NCI-H526 (cell line): ENCODE measurements at regions not wholly inside any gene's neighbourhood (a gene's known extent, or its start where the extent isn't known, plus 50 kb on each side); places are given as distances from the start of the nearest gene placed in this dataset.

Experiments used
- DNase-seq, 2 experiments: peaks; one replicate each; lab custom pipeline; 2025; lab: John Stamatoyannopoulos, UW

DNA sequence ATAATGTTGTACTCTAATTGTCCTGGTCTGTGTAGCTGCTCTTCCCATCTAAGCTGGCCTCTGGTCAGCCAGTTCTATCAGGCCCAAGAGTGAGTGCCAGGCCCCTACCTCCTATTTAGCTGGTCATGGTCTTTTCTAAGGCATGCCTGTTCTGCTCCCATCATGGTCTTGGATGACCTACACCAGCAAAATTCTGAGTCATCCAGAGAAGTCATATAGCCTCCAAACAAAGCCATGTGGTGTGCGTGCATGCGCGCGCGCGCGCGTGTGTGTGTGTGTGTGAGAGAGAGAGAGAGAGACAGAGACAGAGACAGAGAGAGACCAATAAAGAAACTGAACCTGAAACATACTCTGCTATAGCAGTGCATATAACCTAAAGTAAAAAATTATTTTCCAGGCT is 254.4 kb downstream of the BRINP2 start:
- no peak for DNase-seq

DNA sequence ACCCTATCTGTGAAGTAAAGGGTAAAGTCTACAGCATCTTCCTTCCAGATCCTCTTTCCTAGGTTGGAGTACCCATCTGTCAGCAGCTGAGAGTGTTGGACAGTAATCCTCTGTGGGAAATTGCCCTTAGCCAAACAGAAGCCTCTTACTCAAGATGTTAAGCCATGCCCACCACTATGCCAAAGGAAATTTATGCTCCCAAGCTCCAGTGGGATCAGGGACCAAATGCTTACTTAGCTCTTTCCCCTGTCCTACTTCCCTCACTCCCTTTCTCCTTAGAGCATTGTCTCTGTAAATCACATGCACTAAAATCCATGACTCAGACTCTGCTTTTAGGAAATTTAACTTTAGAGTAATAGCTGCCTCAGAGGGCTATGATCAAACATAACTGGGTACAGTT is 254.0 kb downstream of the BRINP2 start:
- no peak for DNase-seq

DNA sequence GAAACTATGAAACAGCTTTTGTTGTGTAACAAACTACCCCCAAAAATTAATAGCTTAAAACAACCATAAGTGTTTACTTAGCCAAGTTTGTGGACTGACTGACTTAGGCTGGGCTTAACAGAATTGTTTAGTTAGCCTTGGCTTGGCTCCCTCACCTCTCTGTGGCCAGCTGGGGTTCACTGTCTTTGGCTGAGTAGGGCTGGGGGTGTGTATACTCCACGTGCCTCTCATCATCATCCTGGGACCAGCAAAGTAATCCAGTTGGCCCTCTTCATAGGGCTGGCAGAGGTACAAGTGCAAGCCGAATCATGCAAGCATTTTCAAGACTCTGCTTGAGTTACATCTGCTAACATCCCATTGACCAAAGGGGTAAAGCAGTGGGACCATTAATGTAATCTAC is 252.3 kb downstream of the BRINP2 start:
- no peak for DNase-seq

DNA sequence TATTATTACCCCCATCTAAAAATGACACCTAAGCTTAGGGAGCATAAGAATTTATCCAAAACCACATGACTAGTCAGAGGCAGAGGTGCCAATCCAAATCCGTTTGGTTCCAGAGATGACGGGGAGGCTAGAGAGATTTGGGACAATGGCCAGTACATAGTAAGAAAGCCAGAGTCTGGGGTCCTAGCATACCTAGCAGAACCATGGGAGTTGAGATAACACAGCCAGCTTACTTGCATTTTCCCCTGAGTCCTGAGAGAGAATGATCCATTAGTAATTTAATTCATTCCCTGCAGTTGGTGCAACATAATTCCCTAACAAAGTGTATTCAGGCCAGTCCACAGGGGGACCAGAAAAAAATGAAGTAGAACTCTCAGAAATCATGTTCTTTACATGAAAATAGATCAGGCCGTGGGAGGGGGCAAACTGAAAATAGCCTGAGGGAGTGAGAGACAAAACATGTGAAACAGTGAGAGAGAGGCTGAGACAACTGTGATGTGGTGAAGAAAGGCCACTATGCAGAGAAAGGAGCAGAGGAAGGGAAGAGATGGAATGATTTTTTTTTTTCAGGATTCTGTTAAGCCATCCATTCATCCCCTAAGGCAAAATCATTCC is 243.3 kb downstream of the BRINP2 start:
- no peak for DNase-seq

DNA sequence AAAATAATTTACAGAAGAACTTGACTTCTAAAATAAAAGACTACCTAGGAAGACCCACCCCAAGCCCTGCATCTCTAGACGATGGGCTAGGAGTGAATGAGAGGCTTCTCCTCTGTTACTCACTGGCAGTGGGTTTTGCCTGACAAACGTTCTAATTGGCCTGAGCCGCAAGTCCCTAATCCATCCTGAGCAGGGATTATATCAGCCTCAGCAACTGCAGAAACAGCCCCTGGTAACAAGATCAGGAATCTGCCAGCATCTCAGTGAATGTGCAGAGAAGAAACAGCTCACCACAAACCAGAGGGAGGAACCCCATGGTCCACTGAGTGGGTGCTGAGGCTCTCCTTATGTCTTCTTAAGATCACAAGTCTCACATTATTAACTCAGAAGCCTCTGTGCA is 240.6 kb downstream of the BRINP2 start:
- DNase-seq, result no peak

DNA sequence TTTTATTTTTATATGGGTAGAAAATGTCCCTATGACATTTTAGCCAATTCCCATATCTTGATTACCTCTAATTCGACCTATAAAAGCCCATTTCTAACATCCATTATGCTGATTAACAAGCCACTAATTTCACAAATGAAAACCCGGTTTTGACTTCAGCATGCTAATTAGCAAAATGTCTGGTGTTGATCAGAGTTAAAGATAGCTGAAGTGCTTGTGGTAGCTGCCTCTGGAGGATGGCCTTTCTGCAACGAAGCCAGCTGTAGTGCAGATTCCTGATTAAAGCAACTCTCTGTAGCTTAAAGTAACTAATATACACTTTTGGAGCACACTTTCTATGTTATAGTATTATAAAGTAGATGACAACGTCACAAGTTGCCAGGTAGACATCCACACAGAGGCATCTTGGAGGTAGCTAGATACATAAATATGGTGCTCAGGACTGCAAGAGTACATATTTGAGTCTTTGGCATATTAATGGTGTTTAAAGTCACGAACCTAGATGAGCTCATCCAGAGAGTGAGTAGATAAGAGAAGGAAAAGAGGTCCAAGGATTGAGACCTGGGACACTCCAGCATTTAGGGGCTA is 239.5 kb downstream of the BRINP2 start:
- peak in 1 of 2 experiments; percentile 17 for DNase-seq

DNA sequence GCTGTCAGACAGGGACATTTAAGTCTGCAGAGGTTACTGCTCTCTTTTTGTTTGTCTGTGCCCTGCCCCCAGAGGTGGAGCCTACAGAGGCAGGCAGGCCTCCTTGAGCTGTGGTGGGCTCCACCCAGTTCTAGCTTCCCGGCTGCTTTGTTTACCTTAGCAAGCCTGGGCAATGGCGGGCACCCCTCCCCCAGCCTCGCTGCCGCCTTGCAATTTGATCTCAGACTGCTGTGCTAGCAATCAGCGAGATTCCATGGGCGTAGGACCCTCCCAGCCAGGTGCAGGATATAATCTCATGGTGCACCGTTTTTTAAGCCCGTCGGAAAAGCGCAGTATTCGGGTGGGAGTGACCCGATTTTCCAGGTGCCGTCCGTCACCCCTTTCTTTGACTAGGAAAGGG is 235.6 kb downstream of the BRINP2 start:
- peak in 1 of 2 experiments; percentile 13 for DNase-seq

DNA sequence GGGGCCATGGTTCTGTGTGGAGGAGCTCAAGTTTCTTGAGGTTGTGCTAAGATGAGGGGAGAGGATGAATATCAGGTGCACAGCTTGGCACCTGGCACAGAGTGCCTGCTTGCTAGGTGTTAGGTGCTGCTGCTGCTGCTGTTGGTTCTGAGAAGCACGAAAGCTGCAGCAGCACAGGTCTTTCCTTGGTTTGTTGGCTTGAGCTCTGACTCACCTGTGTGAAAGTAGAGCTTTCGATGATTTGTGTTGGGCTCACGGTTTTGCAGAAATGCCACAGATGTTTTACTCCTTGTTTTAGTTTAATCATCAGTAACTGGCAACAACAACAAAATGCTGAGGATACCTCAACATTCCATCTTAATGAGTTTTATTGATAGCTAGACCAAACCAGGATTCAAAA is 221.6 kb downstream of the BRINP2 start:
- DNase-seq, result no peak

DNA sequence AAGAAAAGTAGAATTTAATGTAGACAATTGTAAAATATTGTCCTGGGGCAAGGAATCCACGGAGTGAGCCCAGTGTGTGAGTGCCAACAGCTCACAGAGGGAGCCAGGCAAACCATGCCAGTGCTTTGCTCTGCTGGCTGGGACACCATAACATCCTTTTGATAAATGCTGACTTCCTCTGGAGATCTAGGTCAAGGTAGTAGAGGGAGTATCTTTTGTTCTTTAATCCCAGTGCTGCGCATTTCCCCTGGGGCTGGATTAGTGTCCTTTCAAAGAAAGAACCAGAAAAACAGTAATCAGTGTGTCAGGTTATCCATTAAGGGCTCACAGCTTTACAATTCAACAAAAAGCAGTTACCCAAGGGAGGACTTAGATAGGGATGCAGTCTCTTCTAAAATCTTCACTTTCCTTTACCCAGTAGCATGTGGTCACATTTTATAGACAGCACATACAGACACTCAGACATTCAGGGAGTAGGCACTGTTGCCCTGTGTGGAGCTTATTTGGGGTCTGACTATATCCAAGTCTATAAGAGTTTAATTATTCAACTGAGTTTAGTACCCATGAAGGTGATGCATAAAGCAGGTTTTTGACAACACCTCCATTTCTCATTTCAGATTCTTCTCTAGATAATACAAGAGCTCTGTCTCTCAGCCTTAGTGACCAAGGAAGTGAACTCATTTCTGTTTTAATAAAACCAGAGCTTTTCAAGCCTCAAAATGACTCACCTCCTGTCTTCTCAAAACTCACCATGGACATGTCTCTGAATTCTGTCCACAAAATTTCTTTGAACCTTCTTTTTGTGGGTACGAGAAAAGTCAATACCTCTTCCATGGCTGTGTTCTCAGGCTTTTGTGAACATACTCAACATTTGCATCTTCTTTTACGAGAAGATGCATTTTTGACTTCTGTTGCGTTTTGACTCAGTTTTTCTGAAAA is 215.3 kb downstream of the BRINP2 start:
- DNase-seq, result no peak

DNA sequence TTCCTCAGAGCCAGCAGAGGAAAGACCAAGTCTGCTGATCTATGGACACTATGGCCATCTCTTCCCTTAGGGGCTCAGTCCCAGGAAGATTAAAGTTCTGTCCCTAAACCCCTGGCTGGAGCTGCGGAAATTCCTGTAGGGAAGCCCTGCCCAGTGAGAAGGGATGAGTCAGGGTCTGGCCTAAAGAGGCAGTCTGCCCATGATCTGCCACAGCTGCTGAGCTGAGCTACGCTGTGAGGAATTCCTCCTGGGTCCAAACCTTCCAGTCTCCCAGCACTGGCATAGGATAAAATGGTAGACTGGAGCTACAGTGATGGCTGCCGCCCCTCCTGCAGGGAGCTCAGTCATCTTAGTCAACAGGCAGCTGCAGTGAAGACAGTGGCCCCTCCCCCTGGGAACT is 213.7 kb downstream of the BRINP2 start:
- no peak for DNase-seq

DNA sequence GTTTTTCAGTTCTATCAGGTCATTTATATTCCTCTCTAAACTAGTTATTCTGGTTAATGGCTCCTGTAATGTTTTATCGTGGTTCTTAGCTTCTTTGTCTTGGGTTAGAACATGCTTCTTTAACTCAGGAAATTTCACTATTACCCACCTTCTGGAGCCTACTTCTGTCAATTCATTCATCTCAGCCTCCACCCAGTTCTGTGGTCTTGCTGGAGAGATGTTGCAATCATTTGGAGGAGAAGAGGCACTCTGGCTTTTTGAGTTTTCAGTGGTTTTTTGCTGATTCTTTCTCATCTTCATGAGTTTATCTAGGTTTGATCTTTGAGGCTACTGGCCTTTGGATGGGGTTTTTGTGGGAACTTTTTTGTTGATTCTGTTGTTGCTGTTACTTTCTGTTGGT is 213.0 kb downstream of the BRINP2 start:
- no peak for DNase-seq

DNA sequence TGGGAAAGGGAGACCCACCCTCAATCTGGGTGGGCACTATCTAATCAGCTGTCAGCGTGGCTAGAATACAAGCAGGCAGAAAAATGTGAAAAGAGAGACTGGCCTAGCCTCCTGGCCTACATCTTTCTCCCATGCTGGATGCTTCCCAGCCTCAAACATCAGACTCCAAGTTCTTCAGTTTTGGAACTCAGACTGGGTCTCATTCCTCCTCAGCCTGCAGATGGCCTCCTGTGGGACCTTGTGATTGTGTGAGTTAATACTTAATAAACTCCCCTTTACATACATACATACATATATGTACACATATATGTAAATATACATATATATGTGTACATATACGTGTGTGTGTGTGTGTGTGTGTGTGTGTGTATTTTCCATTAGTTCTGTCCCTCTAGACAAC is 207.1 kb downstream of the BRINP2 start:
- DNase-seq, result no peak

DNA sequence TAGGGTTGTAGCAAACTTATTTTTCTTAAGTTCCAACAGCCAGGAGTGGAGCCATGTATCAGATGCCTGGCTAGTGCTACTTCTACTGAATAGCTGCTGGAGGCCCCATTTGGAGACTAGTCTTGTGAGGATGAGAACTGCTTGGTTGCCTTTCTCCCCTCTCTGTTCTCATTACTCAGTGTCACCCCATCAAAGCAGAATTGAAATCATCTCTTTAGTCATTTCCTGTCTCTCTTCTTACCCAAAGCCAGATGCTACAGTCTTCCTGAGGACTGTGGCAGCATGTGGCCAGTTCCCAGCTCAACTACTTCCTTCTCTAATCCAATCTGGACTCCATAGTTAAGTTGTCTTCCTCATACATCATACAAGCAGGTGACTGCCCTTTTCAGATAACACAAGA is 197.5 kb downstream of the BRINP2 start:
- no peak for DNase-seq

DNA sequence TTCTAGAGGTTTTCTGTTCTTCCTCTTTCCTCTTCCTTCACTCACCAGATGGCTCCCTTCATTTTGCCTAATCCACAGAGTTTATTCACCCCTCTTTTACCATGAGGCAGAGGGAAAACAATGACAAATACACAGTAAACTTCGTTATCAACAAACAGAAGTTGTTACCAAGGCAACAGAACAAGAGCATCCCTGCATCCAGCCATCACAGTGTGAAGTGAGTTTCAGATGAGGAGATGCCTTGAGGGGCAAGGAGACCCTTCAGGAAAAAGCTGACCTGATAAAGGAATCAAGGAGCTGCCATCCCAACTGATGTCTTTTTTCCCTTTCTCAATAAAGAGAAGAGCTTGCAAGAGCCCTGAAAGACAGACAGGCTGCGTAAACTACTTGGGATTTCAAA is 195.3 kb downstream of the BRINP2 start:
- no peak for DNase-seq

DNA sequence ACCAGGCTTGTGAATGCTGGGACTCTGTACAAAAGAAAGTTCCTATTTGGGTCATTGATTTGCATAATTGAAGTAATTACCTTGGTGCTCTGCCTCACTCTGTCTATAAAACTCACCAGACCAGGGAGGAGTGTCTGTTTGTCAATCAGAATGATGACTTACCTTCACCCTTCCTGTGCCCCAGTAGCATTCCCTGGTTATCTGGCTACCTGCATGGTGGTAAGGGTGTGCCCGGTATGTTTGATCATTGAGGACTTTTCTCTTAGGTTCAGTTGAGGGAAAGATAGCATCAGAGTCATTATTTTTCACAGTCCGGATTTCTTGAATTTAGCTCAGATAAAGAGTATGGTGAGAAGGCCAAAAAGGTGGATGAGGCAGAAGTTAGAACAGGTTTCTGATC is 190.0 kb downstream of the BRINP2 start:
- peak; percentile 71 to 73 for DNase-seq

DNA sequence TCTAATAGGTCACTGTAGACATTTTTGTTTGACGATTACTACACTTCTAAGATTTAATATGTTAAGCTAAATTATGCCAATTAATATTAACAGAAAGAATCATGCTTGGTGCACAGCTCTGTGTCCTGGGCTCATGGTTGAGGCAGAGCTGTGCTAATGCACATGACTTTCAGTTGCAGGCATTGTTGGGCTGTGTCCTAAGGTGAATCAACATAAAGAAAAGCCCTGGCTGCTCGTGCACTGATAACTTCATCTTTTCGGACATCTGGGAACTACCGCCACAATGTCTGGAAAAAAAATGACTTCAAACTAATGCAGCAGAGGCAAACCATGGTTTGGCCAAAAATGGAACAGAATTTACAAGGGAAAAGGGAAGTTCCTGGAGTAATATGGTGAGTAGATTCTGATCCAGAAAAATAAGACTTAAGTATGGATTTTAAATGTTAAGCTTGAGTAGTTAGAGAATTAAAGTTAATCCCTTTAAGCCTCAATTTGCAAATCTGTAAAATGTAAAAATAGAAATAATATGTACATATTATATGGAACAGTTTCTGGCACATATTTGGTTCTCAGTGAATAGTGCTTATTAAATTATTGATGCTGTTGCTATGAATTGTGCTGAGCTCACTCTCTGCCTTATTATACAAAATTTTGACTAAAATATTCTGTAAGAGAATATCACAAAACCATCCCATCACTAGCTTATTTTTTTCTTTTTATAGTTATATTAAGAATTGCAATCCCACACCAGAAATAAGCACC is 186.1 kb downstream of the BRINP2 start:
- no peak for DNase-seq

DNA sequence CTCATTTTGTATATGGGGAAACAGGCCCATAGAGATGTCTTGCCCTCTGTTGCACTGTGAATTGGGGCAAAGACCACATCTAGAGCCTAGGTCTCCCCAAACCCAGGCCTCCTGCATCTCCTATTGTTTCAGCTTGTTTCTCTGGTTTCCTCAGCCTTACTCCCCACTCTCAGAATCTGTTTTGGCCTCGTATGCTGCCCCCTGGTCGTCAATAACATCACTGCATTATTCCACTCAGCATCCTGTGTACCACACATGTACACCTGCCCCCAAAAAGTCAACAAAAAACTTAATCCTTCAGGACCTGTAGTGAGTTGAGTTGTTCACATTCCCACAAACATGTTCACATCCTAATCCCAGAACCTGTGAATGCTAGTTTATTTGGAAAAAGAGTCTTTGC is 184.8 kb downstream of the BRINP2 start:
- peak; percentile 53 to 88 for DNase-seq

DNA sequence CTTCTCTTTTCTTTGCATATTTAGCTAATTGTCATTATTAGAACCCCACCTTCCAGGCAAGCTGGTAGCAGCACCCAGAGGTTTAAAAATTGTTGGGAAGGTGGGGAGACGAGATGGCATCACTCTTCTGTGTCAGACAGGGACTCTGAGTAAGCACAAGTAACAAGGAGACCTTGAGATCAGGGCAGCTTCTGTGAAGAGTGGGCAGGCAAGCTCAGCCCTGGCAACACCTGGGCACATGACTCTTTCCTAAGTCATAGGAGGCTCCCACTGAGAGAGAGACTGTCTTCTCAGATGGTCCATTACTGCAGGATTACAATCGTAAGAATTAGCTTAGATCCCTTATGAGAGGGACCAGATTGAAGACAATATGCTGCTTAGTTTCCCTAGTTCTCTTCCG is 183.5 kb downstream of the BRINP2 start:
- DNase-seq, result no peak

DNA sequence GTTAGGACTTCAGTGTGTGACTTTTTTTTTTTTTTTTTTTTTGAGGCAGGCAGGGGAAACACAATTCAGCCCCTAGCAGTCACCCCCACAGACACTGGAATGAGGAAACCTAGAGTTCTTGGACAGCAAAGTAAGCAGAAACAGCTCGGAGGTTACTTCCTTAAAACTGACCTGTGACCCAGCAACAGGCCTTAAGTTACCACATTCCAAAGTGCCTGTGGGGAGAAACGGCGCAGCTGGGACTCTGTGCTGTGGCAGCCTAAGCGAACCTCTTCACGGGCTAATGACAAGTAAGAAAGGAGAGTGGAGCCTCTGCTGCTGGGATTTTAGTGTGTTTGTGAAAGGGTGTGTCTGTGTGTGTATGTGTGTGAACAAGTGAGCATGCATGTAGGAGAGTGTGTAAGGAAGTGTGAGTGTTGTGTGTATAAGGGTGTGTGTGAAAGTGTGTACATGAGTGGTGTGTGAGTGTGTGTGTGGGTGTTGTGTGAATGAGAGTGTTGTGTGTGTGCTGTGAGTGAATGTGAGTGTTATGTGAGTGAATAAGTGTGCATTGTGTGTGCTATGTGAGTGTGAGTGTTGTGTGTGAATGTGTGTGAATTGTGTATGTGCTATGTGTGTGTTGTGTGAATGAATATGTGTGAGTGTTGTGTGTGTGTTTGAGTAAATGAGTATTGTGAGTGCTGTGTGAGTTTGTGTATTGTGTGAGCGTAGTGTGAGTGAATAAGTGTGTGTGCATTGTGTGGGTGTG is 180.8 kb downstream of the BRINP2 start:
- peak in 1 of 2 experiments; percentile 30 for DNase-seq

DNA sequence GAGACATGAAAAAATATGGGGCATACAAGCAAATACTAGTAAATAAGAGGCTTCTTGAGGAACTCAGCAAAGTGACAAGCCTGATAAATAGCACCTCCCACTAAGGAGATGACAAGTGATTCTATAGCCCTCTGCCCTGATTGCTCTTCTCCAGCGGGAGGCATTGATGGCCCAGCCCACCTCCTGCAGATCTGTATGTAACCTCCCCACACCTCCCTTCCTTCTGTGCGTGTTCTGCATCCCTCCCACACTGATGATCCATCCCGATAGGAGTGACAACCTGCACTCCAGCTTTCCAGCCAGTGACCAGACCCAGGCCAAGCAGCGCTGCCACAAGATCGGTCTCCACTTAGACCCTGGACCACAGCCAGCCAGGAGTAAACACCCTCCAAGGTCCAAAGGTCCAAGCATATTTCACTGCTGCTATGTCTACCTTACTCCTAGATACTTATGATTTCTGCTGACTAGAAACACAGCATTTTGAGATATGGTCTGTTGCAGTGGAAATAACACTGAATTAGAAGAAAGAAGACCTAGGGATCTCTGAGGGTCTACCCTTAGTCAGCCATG is 176.1 kb downstream of the BRINP2 start:
- no peak for DNase-seq

DNA sequence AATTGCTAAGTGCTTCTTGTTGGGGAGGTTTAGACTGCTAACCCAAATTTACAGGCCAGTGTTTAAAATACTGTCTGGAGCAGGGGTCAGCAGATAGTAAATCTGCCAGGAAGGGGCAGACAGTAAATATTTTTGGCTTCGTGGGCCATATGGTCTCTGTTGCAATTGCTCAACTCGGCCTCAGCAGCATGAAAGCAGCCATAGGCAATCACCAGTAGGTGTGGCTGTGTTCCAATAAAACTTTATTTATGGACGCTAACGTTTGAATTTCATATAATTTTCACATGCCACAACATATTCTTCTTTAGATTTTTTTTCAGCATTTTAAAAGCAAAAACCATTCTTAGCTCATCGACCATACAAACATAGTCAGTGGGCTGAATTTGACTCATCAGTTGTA is 172.7 kb downstream of the BRINP2 start:
- DNase-seq, result no peak
